GM10266 (cell line): ENCODE measurements at regions not wholly inside any gene's neighbourhood (a gene's known extent, or its start where the extent isn't known, plus 50 kb on each side); places are given as distances from the start of the nearest gene placed in this dataset.

Experiments used
- DNase-seq: peaks from one replicate; pipeline ENCODE4 v3.0.0; 2012; ENCODE audit errors: extremely low spot score
- TF ChIP-seq, protein P1 (sequence below): IDR thresholded peaks from 2 replicates; pipeline ENCODE4 v1.5.1; 2012; ENCODE audit warnings: mild to moderate bottlenecking, low read depth; ENCODE audit not compliant: control insufficient read depth, insufficient read depth; ENCODE audit errors: missing control alignments

DNA sequence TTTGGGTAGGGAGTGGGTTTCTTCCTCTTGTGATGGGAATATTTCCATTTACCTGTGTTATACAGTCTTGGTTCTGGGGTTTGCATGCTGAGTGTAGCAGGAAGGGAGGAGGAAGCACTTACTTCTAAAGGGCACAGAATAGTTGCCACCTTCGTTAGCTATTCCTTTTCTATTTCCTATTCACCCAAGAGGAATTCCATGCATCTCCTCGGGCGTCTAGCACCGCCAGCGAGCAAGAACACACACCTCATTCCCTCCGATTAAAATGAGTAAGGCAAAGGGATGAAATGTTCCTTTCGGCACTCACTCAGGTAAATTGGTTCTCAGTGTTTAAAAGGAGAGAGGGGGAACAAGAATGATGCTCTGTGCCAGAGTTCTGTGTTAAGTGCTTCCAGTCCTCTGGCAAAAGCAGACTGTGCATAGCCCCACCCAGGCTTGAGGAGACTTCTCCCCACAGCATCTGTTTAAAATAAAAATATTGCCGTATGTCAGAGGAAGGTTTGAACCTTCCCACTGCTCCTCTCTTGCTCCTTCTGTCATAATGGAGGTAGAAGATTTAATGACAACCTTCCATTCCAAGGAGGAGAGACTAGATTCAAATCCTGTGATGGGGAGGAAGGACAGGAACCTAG lies 351.4 kb downstream of the PTTG2 start:
- DNase-seq: no peak
- TF ChIP-seq, protein P1, sequence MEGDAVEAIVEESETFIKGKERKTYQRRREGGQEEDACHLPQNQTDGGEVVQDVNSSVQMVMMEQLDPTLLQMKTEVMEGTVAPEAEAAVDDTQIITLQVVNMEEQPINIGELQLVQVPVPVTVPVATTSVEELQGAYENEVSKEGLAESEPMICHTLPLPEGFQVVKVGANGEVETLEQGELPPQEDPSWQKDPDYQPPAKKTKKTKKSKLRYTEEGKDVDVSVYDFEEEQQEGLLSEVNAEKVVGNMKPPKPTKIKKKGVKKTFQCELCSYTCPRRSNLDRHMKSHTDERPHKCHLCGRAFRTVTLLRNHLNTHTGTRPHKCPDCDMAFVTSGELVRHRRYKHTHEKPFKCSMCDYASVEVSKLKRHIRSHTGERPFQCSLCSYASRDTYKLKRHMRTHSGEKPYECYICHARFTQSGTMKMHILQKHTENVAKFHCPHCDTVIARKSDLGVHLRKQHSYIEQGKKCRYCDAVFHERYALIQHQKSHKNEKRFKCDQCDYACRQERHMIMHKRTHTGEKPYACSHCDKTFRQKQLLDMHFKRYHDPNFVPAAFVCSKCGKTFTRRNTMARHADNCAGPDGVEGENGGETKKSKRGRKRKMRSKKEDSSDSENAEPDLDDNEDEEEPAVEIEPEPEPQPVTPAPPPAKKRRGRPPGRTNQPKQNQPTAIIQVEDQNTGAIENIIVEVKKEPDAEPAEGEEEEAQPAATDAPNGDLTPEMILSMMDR: no peak

DNA sequence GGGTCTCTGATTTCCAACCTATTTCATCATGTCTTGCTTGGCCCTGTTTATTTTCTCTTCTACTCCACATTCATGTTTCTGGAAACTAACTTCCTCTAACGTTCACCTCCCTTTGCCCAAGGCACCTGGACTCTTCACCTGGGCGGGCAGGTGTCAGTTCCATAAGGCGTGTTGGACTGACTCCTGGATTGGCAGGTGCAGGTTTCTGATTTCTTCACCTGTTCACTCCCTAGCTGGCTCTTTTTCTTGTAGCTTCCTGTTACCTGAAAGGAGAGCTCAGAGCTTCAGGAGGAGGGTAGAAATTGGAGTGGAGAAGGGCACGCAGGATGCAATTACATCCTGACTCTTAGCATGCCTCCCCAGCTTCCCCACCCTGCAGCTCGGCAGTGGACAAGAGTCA lies 350.8 kb upstream of the KLF3 start:
- DNase-seq: no peak
- TF ChIP-seq, protein P1: no peak

DNA sequence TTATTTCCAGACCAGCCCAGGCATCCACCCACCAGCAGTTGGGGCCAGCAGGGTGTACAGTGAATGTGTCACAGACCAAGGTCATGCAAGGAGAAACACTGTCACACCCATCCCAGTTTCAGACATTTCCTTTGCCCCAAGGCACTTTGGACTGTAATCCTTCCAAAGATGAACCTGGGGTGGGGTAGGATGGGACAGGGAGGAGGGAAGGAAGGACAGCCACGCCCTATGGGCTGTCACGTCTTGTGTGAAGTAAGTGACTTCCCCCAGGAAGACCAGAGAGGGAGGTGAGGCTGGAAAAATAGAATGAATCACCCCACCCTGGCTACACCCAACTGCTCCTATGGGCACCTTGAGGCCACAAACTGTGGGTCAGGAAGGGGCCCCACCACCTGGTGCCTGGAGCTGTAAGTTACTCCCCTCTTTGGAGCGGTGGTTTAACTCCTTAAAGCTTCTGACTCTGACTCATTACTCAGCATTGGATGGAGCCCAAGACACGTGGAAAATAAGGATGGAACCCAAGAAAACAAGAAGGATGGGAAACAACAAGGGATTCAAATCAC lies 349.9 kb upstream of the KLF3 start:
- DNase-seq: no peak
- TF ChIP-seq, protein P1: no peak

DNA sequence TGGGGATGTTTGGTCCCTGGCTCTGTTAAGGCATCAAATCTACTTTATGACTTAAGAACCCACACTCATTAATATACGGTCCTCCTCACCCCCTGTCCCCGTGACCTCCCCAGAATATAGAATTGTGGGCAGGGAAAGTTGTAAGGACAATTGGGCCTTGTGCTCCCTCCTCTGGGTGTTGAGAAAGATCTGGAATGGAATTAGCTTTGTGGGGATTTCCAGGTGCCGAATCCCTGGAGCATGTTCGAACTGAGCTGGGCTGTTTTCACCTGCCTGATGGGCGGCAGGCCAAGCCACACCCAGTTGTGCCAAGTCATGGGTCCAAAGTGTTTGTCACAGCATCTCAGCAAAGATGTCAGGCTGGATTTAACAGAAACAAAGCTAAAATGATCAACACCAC lies 349.3 kb upstream of the KLF3 start:
- no peak for DNase-seq
- TF ChIP-seq, protein P1: no peak

DNA sequence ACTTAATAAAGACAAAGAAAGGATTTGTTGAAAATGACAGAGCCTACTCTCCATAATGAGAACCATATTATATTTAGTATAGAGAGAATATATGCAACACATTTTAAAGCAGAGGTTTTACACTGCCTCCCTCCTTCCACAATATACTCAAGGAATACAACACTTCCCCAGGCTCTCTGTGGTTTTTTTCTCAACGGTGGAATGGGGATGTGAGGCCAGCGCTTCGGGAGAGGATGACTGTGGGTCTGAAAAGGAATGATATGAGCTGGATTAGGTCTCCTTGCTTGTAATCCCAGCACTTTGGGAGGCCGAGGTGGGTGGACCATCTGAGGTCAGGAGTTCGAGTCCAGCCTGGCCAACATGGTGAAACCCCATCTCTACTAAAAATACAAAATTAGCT lies 348.7 kb upstream of the KLF3 start:
- TF ChIP-seq, protein P1: no peak
- DNase-seq: no peak

DNA sequence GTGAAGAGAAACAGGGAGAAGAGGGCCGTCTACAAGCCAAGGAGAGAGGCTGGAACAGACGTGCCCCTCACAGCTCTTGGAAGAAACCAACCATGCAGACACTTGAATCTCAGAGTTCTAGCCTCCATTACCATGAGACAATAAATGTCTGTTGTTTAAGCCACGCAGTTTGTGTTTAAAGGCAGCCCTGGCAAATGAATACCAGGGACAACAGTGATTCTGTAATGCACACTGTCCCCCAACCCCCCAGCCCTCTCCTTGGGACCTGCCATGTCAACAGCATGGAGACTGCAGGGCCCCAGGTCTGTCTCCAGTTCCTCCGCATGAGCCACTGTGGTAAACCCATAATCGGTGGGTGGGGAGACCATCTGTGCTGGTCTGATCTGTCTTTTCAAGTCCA lies 348.0 kb upstream of the KLF3 start:
- TF ChIP-seq, protein P1: no peak
- DNase-seq: no peak

DNA sequence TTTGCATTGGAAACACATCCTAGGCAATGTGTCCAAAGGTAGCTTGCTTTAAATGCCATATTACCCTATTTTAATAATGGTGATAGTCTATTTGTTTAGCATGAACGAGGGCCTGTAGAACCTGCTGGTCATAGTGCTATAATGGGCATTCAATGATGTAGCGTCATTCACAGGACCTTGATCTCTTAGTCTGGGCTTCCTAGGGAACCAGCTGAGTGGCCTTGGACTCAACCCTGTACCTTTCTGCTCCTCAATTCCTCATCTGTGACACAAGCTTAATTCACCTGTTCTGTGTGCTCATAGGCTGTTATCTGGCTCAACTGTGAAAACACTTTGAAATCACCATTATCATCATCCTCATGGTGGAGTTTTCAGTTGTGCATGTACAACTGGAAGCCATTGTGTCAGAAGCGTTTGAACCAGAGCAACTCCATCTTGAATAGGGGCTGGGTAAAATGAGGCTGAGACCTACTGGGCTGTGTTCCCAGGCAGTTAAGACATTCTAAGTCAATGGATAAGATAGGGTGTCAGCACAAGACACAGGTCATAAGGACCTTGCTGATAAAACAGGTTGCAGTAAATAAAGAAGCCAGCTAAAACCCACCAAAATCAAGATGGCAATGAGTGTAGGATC lies 346.8 kb upstream of the KLF3 start:
- TF ChIP-seq, protein P1: no peak
- DNase-seq: no peak
